HL-60 (cell line): ENCODE measurements at regions not wholly inside any gene's neighbourhood (a gene's known extent, or its start where the extent isn't known, plus 50 kb on each side); places are given as distances from the start of the nearest gene placed in this dataset.

Source experiments
- SPI1 ChIP-seq: IDR thresholded peaks from 2 replicates; pipeline ENCODE4 v1.6.1; 2012; ENCODE audit warnings: low read depth, mild to moderate bottlenecking, borderline replicate concordance
- TF ChIP-seq, protein P1 (sequence below): IDR thresholded peaks from one replicate; pipeline ENCODE4 v1.5.1; 2011; ENCODE audit warnings: low read length, control low read depth, inconsistent platforms; ENCODE audit not compliant: insufficient read depth

DNA sequence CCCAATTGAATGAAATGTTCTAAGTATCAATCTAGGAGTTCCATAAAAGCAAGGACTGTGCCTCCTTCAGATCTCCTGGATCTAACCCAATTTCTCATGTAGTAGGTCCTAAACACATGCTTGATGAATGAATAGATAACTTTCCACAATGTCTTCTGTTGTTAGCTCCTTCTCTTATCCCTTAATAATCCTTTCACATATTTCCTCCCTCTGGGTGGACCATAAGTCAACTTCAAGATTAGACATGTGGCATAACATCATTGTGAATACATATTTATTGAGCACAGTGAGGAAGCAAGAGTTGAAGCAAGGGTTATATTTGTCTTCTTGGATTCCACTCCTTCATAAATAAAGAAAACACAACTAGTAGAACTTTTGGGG, 108.6 kb upstream of the EGFLAM start:
- TF ChIP-seq SPI1 = no peak
- TF ChIP-seq, protein P1, sequence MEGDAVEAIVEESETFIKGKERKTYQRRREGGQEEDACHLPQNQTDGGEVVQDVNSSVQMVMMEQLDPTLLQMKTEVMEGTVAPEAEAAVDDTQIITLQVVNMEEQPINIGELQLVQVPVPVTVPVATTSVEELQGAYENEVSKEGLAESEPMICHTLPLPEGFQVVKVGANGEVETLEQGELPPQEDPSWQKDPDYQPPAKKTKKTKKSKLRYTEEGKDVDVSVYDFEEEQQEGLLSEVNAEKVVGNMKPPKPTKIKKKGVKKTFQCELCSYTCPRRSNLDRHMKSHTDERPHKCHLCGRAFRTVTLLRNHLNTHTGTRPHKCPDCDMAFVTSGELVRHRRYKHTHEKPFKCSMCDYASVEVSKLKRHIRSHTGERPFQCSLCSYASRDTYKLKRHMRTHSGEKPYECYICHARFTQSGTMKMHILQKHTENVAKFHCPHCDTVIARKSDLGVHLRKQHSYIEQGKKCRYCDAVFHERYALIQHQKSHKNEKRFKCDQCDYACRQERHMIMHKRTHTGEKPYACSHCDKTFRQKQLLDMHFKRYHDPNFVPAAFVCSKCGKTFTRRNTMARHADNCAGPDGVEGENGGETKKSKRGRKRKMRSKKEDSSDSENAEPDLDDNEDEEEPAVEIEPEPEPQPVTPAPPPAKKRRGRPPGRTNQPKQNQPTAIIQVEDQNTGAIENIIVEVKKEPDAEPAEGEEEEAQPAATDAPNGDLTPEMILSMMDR = no peak
